Stimulated activated CD4-positive, alpha-beta T cell treated with anti-CD3 and anti-CD28 coated beads, Interleukin-12 subunit alpha, Interleukin-12 subunit beta, amount 100 ng/mL, for 4 hours (primary cell): ENCODE measurements at regions not wholly inside any gene's neighbourhood (a gene's known extent, or its start where the extent isn't known, plus 50 kb on each side); places are given as distances from the start of the nearest gene placed in this dataset.
"Not testable (repeated sequence)": the region's sequence is repeated elsewhere in the genome, so short reads cannot be mapped to it uniquely, and the experiment has no call there.

Source experiments
- DNase-seq: peaks from one replicate; pipeline ENCODE4 v3.0.0-alpha.2; 2020

DNA sequence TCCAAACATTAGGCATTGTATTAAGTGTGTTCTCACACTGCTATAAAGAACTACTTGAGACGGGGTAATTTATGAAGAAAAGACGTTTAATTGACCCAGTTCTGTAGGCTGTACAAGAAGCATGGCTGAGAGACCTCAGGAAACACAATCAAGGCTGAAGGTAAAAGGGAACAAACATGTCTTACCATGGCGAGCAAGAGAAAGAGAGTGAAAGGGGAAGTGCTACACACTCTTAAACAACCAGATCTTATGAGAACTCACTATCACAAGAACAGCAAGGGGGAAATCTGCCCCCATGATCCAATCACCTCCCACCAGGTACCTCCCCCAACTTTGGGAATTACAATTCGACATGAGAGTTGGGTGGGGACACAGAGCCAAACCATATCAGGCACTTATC, 86.6 kb upstream of the TOP1 start:
- DNase-seq, result no peak

DNA sequence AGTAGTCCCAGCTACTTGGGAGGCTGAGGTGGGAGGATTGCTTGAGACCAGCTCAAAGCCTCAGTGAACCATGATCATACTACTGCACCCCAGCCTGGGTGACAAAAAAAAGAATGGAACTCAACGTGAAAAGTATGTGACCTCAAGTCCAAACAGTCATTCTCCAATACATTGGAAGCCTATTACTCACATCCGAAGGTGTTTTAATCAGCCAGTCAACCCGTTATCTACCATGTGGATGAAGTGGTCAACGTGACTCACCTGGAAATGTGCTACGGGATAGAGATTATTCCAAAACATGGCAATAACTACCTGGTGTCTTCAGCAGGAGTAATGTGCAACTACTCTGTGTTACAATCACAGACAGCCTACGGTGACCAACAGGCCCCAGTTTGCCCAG, 85.8 kb upstream of the TOP1 start:
- no peak for DNase-seq

DNA sequence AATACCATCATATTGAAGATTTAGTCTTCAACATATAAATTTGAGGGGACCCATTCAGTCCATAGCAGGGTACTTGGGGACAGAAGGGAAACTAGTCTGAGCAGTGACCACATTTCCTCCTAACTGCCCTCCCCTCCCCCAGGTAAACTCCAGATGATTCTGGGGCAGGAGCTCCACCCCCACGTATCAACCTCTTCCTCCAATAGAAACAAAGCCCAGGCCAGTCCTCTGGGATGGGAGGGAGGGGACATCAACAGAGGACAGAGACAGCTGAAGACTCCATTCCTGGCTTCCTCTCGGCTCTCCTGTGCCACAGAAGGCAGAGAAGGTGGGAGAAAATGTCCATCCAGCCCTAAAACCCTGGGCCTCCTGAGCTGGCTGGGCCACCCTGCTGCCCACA, 85.0 kb upstream of the TOP1 start:
- DNase-seq, result no peak

DNA sequence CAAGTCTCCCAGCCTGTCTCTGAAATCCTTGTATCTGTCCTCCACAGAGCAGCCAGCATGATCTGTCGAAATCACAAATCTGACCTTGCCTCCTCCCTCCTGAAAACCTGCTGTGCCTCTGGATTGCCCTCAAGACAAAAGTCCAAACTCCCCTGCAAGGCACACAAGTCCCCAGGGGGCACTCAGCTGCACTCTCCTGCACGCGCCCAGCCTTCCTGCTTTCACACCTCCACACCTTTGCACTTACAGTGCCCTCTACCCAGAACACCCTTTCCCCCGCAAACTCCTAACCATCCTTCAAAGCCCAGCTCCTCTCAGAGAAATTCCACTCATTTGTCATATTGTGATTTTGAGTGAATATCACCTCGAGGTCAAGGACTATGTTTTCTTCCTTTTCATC, 83.4 kb upstream of the TOP1 start:
- DNase-seq, result no peak

DNA sequence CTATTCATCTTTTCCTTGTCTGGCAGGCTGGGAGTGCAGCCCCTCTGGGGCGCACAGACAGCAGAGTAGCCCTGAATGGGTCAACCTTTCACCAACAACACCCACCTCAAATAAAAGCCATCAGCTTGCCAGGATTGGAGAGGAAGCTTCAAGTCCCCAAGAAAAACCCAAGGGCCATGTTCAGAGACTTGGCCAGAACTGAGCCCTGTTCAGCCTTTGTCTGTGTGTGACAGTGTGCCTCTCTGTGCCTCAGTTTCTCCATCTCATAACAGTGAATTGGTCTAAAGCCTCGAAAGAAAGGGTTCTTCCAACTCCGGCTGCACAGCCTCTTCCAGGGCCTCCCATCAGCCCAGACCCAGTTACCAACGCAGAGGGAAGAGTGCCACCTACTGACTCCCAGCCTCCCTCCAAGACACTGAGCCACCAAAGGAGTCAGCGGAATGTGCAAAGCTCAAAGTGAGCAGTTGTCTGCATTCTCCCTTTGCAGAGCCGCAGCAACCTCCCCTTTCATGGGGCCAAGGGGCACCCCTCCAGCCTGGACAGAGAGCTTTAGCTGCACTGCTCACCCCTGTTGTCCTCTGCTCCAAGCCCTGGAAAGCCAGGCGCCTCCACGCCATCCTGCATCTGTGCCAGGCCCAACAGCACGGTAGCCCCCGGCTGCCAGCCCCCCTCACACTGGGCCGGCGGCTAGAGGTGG, 82.7 kb upstream of the TOP1 start:
- no peak for DNase-seq

GRCh38 chr20:40946451-40946850, 82.2 kb upstream of the TOP1 start:
- DNase-seq, result no peak

DNA sequence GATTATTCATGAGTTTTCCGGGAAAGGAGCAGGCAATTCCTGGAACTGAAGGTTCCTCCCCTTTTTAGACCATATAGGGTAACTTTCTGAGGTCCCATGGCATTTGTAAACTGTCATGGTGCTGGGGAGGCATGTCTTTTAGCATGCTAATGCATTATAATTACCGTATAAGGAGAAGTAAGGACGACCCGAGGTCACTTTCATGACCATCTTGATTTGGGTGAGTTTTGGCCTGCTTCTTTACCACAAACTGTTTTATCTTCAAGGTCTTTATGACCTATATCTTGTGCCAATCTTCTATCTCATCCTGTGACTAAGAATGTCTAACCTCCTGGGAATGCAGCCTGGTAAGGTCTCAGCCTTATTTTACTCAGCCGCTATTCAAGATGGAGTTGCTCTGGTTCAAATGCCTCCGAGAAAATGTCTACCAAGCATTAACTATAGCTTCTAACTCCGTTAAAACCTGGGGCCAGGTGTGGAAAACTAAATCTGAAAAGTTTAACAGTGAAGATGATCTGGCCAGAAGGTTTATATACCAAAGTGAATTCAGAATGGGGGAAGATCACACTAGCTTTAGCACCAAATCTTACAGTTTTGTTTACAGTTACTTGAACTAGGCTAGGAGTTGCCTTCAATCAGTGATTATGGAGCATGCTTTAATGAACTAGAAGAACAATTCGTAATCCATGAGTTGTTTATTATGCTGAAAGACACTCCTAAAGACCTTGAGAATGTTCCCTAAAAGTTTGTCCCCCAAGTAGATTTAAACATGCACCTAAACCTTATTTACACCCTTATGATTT, 80.0 kb upstream of the TOP1 start:
- no peak for DNase-seq

DNA sequence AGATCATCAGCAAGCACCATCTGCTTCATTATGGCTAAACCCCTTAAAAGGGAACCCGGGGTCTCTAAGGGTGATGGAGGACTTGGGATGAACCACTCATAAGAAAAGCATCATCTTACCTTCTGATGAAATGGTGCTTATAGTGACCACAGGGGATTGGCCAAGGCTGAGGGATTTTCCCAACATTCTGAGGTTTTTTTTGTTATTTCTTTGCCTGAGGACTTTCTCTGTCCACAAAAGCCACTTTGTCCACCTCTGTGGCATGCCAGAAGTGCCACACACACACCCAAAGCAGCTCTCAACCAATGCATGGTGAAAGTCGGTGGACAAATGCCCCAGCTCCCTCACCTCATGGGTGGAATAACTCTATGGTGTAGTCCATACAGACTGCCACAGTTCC, 79.3 kb upstream of the TOP1 start:
- DNase-seq, result no peak

DNA sequence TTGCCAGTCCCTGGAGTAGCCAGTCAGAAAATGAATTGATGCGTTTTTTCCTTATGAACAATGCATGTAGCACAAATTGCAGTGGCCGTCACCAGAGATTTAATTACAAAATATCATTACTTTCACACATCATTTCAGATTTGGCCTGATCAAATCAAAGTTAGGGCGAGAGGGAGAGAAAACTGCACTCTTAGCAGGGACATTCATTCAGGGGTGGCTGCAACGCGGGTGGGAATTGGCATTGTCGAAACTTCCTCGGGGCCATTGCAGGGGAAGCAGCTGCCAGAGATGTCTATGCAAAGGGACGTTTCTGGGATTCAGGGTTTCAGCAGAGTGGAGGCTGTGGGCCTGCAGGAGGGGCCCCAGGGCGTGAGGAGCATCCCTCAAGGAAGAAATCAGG, 76.5 kb upstream of the TOP1 start:
- no peak for DNase-seq

DNA sequence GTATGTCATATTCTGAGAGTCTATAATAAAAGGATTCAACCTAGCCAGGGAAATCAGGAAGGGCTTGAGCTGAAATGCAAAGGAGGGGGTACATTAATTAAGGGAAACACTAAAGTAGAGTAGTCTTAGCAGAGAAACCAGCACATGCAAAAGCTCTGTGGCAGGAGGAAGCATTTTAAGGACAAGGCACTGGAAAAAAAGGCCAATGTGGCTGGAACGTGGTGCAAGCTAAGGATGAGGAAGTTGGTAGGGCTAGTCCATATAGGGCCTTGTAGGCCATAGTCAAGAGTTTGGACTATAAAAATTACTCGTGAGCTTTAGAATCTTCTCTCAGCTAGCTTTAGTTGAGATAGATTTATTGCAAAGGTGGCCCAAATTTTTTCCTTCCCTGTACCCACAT, 75.2 kb upstream of the TOP1 start:
- DNase-seq, result no peak

DNA sequence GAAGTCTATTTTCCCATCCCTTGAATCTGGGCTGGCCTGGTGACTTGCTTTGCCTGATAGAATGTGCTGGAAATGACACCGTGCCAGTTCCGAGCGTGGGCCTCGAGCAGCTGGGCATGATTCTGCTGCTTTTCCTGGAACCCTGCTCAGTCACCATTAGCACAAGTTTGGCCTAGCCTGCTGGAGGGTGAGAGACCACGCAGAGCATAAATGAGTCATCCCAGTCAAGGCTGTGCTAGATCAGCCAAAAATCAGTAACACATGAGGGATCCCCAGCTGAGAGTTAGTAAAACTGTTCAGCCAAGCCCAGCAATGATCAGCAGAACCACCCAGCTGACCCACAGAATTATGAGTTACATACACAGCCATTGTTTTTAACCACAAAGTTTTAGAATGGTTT, 74.8 kb upstream of the TOP1 start:
- DNase-seq, result no peak

DNA sequence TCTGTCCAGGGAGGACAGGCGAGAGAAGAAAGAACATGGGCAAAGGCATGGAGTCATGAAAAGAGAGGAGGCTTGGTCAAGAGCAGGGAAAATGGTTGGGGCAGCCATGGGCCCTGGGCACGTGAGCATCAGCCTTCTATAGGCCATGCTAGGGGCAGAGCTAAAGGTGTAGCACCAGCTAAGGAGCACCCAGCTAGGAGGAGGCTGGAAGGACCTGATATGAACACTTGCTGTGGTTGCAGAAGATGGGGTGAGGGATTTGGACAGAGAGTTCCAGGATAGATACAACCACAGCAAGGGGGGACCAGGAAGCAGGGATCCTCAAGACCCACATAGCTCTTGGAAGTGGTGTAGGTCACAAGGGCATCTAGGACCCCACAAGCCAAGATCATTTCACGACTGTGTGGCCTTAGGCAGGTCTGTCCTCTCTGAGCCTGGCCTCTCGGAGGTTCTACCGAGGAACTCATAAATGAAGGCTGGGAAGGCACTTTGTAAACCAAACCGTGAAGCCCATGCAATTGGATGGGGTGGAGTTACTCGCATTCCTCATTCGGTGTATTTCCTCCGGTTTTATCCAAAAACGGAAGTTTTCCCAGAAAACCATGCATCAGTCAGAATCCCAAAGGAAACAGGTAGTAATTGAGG, 74.0 kb upstream of the TOP1 start:
- DNase-seq, result no peak

GRCh38 chr20:40955326-40955725, 73.3 kb upstream of the TOP1 start:
- DNase-seq, result no peak

DNA sequence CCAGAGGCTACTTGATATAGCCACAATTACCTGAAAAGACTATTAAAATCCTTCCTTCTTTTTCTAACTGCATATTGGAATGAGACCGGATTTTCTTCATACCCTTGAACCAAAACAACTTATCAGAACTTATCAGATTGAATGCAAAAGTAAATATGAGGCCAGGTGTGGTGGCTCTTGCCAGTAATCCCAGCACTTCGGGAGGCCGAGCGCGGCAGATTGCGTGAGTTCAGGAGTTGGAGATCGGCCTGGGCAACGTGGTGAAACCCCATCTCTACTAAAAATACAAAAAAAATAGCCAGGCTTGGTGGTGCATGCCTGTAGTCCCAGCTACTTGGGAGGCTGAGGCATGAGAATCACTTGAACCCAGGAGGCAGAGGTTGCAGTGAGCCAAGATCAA, 72.8 kb upstream of the TOP1 start:
- not testable (repeated sequence) for DNase-seq

- DNase-seq, result no peak
These were observed 71.9 kb upstream of the TOP1 start for GRCh38 chr20:40956542-40957264.

DNA sequence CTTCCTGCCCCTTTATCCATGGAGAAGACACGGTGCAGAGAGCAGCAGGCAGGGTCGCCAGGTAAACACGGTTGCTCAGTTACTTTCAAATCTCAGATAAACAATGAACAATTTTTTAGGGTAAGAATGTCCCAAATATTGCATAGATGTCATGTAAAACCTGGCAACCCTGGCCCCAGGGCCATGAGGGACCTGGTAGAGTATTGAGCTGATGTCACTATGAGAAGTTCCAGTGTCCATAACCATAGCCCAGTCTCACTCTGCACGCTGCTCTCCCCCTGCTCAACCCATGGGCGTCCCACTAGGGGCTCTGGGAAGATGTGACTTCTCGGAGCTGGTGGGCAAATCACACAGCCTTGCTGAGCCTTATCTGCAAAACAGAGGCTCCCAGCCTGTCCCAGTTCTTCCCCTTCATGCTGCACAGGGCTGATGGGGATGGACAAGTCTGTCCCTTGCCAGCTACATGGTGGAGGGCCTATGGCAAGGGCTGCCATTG, 71.3 kb upstream of the TOP1 start:
- no peak for DNase-seq

DNA sequence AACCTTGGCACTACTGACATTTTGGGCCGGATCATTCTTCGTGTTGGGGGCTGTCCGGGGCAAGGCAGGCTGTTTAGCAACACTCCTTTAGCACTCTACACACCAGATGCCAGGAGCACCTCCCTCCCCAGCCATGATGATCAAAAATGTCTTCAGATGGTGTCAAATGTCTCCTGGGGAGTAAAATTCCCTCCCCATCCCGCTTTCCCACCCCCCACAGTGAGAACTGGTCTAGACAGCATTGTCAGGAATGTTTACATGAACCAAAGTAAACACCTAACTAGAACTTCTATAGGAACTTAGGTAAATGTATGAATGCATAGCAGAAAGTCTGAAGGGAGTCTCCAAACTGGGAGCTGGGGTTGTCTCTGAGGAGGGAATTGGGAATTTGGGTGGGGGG, 70.0 kb upstream of the TOP1 start:
- no peak for DNase-seq

- DNase-seq, result no peak
These were observed 69.1 kb upstream of the TOP1 start for GRCh38 chr20:40959325-40960092.

- no peak for DNase-seq
These were observed 68.5 kb upstream of the TOP1 start for GRCh38 chr20:40960101-40960500.

DNA sequence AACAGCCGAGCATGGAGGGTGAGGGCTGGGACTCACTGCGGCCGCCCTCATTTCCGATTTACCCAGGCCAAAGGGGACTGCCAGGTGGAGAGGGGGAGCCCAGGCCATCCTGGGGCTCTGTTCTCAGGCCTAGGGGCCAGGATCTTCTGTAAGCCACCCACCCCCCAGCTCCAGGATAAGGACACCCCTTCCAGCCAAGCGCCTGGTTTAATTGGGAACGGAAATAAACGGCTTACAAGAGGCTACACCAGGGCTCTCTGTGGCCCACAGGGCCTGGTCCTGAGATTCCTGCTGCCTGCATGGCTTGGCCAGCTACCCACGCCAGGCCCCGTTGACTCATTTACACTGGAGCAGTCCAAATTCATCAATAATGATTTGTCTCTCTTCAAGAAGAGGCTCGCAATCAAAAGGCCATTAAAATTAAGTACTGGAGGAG, 68.1 kb upstream of the TOP1 start:
- no peak for DNase-seq

DNA sequence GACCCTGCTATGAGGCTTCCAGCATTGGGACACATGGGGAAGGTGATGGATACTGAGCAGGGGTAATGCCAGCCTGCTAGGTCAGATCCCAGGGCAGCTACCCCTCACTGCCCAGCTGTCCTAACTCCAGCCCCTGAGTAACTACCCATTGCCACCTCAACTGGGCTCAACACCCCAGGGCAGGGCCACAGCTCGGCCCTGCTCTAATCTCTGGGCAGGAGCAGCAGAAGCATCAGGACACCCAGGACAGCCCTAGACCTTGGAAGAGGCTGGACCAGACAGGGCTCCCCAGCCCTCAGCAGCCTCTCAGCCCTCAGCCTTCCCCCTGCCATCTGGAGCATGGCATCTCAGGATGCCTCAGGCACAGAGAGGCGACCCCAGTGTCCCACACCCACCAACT, 67.4 kb upstream of the TOP1 start:
- no peak for DNase-seq
